AG09319 (cell line): ENCODE measurements at regions not wholly inside any gene's neighbourhood (a gene's known extent, or its start where the extent isn't known, plus 50 kb on each side); places are given as distances from the start of the nearest gene placed in this dataset.

ENCODE experiments used
- DNase-seq: peaks from one replicate; pipeline ENCODE4 v3.0.0-alpha.2; 2010; ENCODE audit warnings: low read depth; ENCODE audit errors: extremely low read depth
- TF ChIP-seq, protein P1 (sequence below): IDR thresholded peaks from 2 replicates; pipeline ENCODE4 v1.5.1; 2011; ENCODE audit warnings: low read depth, mild to moderate bottlenecking, inconsistent platforms, low read length, moderate library complexity

DNA sequence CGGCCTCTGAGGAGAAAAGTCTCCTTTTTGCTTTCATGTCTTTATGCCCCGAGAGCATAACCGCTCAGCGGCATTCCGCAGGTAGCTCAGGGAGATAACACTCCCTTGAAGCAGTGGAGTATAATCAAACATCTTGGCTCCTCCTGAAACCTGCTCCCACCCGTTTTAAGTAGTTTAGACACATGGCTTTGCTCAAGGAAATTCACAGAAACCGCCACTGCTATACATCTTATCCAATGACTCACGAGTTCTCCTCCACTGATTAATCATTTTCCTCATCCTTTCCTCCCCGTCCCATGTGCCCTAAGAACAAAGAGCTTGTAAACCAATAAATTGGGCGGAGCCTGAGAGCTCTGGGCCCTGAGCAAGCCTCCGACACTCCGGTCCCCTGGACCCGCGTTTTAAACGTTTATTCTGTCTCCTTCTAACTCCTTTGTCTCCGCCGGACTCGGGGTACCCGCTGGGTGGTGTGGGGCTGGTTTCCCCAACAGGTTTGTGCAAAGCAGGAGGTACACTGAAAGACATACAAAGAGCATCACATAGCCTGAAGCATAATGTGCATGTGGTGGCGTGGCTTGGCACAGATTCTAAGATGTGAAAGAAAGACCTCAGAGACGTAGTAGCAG is 401.2 kb downstream of the TLL1 start:
- TF ChIP-seq, protein P1, sequence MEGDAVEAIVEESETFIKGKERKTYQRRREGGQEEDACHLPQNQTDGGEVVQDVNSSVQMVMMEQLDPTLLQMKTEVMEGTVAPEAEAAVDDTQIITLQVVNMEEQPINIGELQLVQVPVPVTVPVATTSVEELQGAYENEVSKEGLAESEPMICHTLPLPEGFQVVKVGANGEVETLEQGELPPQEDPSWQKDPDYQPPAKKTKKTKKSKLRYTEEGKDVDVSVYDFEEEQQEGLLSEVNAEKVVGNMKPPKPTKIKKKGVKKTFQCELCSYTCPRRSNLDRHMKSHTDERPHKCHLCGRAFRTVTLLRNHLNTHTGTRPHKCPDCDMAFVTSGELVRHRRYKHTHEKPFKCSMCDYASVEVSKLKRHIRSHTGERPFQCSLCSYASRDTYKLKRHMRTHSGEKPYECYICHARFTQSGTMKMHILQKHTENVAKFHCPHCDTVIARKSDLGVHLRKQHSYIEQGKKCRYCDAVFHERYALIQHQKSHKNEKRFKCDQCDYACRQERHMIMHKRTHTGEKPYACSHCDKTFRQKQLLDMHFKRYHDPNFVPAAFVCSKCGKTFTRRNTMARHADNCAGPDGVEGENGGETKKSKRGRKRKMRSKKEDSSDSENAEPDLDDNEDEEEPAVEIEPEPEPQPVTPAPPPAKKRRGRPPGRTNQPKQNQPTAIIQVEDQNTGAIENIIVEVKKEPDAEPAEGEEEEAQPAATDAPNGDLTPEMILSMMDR, result no peak
- DNase-seq, result no peak

DNA sequence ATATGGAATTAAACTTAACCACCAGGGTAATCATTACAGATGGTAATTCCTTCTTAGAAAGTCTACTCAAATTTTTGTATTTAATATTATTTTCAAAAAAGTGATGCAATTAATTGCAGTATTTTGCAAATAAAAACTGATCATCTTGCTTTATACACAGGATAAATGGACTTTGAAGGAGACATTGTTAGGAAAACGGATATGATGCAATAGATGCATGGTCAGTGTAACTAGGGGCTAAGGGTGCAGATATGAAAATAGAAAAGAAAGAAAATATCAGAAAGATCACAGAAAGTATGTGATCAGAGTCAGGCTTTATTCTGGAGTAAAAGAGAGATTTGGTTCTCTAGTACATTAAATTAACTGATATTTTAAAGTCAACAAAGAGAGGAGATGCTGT is 401.7 kb downstream of the TLL1 start:
- no peak for DNase-seq
- TF ChIP-seq, protein P1, result no peak

DNA sequence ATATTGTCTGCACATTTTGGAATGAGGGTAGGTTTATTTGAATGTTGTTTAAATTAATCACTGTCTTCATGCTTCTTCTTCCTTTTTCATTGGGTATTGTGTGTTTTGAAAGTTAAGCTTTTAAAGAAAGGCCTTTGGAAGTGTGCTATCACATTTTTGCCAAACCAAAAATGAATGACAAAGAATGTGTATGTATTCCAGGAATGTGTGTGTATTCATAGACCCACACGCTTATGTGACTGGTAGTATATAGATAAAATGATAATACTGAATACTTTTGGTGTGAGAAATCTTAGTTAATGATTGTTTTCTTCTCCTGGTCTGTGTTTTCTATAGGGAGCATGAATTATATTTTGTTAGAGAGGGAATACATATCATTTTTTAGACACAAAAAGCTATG is 404.4 kb downstream of the TLL1 start:
- TF ChIP-seq, protein P1, result no peak
- DNase-seq, result no peak

DNA sequence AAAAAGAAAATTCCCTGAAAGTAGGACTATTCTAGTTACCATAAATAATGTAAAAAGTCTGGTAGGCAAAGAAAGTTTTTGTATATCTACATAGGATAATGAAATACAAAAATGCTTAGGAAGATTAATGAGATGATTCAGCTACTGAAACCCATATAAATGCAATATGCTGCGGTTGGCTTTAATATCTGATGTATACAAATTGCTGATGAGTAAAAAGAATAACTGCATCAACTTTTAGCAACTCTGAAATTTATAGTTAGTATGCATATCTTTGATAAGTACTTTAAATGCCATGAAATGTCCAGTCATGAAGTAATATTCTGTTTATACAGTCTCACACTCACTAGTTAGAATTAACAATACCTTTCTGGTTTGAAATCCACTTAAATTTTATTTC is 404.8 kb downstream of the TLL1 start:
- TF ChIP-seq, protein P1, result no peak
- no peak for DNase-seq

DNA sequence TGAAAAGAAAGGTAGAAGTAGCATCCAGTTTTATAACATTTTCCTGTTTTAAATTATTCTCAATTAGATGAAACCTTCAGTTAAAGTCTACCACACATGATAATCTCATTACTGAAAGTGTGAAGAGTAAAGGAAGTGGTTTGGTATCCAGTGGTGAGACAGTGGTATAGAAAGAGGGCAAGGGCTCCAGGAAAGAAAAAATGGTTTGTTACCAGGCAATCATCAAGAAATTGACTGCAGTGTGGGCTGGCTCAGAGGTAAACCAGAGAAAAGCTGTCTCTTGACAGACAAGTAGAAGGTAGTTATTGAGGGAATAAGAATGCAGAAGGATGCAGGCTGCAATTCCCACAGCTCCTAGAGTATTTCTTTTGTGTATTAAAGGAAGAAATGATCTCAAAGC is 406.2 kb downstream of the TLL1 start:
- no peak for DNase-seq
- TF ChIP-seq, protein P1, result no peak

DNA sequence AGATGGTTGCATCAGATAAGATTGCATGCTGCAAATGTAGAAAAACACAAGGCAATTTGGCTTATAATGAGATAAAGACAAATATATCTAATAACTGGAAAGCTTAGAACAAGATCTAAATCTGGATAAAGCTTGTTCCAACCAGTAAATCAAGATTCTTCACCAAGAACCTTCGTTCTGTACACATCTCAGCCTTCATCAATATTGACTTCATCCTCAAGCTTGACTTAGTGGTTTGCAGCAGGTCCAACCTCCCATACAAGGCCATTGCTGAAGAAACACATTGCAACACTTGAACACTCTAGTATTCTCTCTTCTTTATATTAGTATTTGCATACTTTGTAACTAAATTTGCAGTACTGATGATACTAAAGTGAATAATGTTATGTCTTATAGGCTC is 407.6 kb downstream of the TLL1 start:
- TF ChIP-seq, protein P1, result no peak

DNA sequence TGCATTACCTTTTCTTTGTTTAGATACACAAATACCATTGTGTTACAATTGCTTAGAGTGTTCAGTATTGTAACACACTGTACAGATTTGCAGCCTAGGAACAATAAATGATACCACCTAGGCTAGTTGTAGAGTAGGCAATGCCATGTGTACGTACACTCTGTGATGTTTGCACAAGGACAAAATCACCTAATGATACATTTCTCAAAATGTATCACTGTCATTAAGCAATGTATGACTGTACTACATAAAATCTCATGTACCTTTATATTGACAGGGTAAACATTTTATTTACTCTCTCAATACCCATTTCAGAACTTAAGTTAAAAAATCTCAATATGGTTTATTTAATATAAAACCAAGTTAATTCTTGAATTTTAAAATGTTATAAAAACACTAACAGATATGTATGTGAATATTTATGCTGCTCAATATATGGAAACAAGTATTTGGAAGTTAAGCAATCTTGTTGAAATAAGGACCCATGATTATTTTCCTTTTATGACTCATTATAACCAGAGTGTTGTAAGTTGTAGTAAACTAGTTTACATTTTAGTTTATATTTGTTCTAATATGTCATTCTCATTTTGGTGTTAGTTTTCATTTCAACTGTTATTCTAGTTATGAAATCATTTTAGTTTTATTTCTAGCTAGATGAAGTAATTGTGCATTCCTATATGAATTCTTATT is 409.2 kb downstream of the TLL1 start:
- TF ChIP-seq, protein P1, result no peak
- DNase-seq, result no peak

More for the DNA sequence above, 407.6 kb downstream of the TLL1 start:
- no peak for DNase-seq
